HG03520 (cell line): ENCODE measurements at regions not wholly inside any gene's neighbourhood (a gene's known extent, or its start where the extent isn't known, plus 50 kb on each side); places are given as distances from the start of the nearest gene placed in this dataset.
"Not testable (repeated sequence)": the region's sequence is repeated elsewhere in the genome, so short reads cannot be mapped to it uniquely, and the experiment has no call there.

Experiments used
- ATAC-seq: cut with Tn5 transposase; IDR thresholded peaks from one replicate; pipeline ENCODE4 v1.9.1; 2021; ENCODE audit warnings: mild to moderate bottlenecking, moderate library complexity; ENCODE audit not compliant: unreplicated experiment

DNA sequence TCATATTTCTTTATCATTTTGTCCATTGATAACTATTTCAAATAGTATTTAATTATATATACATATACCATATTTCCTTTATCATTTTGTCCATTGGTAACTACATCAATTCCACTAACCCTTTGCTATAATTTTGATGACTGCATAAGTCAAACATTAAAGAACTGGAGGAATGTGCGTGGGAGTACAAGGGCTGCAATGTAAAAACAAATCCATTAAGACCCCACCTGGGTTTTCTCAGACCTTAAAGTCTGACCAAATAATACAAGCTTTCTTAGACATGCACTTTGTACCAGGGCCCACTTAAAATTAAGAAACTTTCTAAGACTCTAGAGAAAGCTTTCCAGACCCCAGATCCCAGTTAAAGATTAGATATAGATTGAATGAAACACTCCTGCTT is 1622.4 kb upstream of the PCDH10 start:
- ATAC-seq, result no peak

- no peak for ATAC-seq
These were observed 1618.0 kb upstream of the PCDH10 start for GRCh38 chr4:131531087-131531486.

DNA sequence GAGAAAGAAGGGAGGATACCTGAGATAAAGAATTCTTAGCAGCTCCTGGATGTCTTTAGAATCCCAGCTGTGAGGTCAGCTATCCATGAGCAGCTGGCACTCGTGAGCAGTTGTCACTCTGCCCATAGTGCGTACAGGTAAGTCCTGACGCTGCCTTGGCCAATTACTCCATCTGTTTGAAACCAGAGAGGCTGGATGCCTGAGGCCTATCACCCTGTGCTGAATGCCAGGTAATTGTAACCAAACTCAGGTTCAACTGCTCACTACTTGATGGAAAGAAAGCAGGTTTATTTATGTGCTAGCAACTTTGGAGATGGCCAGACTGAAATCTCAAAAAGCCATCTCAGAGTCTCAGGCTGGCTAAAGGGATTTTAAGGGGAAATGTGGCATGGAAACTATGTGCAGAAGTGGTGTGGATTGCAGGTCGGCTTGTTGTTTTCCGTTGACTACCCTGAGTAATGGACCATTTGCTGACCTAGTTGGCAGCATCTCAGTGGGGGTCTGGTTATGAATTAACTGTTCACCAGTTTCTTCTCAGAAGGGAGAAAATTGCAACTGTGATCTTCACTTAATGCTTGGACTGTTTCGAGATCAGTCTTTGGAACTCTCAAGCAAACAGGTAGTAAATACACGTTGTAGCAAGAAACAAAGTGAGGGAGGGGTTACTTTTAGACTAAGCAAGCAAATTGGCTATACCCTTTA is 1614.0 kb upstream of the PCDH10 start:
- no peak for ATAC-seq

- no peak for ATAC-seq
These were observed 1608.8 kb upstream of the PCDH10 start for GRCh38 chr4:131540256-131540655.

DNA sequence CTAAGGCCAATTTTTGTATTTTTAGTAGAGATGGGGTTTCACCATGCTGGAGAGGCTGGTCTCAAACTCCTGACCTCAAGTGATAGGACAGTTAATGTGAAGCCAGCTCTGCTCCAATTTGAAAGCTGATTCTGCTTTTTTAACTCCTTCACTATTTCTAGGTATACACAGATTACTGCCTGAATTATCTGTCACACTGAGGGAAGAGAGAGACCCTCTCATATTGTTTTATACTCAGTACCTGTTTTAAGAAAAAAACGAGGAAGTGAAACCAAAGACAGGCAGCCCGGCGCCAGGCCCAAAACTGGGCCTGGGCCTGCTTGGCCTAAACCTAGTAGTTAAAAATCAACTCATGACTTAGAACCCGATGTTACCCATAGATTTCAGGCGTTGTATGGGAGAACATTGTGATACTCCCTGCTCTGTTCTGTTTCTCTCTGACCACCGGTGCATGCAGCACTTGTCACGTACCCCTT is 1601.5 kb upstream of the PCDH10 start:
- peak; percentile 75 for ATAC-seq

- no peak for ATAC-seq
These were observed 1597.8 kb upstream of the PCDH10 start for GRCh38 chr4:131551306-131551705.

DNA sequence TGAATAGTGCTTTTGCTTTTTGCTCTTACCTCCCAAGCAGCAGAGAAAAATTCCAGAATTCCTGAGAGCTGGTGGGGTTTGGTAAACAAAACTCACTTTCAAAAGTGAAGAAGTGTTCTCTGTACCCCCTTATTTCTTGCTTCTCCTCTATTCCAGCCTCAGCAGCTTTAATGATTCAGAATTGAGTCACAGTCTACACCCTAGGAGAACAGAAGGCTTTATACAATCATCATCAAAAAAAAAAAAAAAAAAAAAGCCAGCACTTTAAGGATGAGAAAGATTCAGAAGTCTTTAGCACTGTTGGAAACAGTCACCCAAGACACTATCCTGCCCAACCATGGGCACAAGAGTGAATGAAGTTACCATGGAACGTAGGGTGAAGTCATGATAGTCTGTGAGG is 1583.1 kb upstream of the PCDH10 start:
- ATAC-seq, result no peak

- ATAC-seq, result no peak
These were observed 1564.5 kb upstream of the PCDH10 start for GRCh38 chr4:131584587-131584986.

DNA sequence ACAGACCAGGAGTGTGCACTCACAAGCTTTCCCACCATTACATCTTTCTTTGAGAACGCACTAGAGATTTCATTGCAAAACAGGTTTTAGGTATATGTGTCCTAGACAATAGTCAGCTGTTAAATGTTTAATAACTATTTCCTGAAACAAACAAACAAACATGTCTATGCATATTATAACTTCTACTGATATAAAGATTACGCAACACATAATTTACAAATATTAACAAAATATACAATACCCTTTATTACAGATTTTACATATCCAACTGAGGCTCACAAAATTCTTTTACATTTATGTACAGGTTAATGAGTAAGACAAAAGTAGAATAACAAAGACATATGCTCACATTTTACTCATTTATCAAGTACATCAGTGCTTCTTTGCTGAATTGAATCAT is 1554.0 kb upstream of the PCDH10 start:
- ATAC-seq, result no peak

DNA sequence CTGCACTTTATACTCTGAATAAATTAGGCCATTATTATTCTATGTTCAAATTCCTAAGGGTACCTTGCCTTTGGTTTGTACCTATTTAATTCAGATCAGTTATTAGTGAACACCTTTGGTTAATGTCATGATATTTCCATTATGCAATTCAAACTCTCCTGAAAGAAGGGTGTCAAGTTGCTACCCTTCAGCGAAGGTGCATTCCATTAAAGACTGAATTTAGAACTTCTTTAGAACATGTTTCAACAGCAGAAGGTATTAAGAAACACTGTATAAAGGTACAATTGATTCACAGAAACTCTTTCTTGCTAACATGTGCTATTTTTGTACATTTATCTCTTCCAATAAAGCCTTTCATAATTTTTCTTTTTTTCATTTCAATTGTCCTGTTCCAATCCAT is 1545.4 kb upstream of the PCDH10 start:
- no peak for ATAC-seq

- ATAC-seq, result no peak
These were observed 1540.1 kb upstream of the PCDH10 start for GRCh38 chr4:131609039-131609438.

- not testable (repeated sequence) for ATAC-seq
These were observed 1538.6 kb upstream of the PCDH10 start for GRCh38 chr4:131610517-131610916.

DNA sequence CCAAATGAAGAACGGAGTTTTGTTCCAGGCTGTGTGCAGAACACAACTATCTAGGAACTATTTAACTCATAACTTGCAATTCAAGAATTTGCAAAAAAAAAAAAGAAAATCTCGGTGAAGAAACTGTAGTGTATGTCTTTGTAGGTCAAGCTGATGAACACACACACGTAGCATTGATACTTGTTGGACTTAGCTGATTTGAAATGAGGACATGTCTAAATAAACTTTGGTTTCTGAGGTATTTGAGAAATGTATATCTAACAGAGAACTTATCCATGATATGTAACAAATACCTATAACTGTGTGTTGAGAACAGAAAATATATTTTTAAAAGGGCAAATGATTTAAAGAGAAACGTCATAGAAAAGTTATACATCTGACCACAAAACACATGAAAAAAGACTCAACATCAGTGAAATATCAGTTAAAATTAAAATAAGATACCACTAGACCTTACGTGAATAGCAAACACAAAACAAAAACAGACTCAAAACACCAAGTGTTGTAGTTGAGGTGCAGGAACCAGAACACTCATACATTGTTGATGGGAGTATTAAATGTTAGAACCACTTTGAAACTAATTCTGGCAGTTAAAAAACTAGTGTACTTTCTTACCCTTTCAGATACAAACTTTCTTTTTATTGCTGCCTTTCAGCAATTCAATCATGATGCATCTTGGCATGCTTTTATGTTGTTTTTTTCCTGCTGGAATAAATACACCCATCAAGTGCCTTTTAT is 1535.8 kb upstream of the PCDH10 start:
- ATAC-seq, result peak; percentile 28

DNA sequence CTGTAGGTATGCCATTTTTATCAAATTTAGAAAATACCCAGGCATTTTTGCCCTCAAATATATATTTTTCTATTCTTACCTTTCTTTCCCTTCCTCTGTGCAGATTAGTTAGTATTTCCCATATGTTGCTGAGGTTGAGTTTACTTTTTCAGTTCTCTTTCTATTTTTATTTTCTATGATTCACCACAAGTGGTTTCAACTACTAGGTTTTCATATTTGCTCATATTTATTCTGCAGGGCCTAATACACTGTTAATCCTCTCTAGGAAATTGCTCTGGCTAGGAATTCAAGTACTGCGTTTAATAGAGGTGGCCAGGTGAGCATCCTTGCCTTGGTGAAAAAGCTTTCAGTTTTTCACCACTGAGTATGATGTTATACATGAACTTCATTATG is 1535.3 kb upstream of the PCDH10 start:
- ATAC-seq, result peak; percentile 59

DNA sequence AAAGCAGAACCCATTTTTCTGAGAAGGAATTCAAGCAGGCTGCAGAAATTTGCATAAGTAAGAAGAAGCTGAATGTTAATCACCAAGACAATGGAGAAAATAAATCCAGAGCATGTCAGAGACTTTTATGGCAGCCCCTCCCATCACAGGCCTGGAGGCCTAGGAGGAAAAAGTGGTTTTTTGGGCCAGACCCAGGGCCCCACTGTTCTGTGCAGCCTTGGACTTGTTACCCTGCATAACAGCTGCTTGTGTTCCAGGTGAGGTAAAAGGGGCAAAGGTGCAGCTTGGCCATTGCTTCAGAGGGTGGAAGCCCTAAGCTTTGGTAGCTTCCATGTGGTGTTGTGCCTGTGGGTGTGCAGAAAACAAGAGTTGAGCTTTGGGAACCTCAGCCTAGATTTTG is 1516.2 kb upstream of the PCDH10 start:
- no peak for ATAC-seq

GRCh38 chr4:131635191-131635590 is 1513.9 kb upstream of the PCDH10 start:
- ATAC-seq, result no peak

DNA sequence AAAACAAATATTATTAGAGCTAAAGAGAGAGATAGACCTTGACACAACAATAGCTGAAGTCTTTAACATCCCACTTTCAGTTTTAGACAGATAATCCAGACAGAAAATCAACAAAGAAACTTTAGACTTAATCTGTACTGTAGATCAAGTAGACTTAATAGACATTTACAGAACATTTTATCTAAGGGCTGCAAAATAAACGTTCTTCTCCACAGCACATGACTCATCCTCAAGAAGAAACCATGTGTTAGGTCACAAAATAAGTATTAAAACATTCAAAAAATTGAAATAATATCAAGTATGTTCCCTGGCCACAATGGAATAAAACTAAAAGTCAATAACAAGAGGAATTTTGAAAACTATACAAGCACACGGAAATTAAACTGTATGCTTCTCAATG is 1510.3 kb upstream of the PCDH10 start:
- no peak for ATAC-seq

DNA sequence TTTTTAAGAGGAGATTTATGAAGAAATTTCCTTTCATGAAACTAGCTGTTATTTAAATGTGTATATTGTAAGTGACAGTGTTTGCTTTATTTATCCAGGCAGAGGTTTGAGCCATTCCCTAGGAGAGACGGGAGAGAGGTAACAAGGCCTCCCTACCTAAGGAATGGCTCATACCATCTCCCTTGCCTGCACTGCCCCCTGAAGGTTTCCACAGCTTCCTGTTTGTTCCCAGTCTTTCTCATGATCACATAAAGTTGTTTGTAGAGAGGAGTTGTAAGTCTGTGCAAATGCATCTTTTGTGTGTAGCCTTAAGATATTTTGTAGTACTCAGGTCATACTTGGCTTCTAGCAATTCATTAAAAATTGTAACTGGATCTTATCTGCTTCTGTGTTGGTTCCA is 1504.5 kb upstream of the PCDH10 start:
- no peak for ATAC-seq

GRCh38 chr4:131649227-131649626 is 1499.9 kb upstream of the PCDH10 start:
- ATAC-seq, result no peak

GRCh38 chr4:131650951-131651350 is 1498.1 kb upstream of the PCDH10 start:
- ATAC-seq, result no peak

DNA sequence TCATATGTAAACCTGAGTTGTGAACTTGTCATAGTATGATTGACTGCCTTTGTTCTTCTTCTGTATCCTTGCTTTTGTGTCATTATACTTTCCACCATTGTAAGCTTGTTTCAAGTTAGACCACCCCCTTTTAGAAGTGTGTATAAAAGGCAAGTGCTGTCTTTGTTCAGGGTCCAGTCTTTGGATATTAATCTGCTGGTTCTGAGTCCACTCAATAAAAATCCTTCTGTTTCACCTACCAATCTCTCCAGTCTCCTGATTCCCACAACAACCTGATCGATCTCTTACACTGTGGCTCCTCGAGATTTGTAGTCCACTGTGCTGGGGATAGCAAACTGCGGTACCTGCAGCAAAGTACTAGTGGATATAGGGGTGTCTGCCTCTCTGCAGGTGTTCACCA is 1465.8 kb upstream of the PCDH10 start:
- ATAC-seq, result not testable (repeated sequence)

DNA sequence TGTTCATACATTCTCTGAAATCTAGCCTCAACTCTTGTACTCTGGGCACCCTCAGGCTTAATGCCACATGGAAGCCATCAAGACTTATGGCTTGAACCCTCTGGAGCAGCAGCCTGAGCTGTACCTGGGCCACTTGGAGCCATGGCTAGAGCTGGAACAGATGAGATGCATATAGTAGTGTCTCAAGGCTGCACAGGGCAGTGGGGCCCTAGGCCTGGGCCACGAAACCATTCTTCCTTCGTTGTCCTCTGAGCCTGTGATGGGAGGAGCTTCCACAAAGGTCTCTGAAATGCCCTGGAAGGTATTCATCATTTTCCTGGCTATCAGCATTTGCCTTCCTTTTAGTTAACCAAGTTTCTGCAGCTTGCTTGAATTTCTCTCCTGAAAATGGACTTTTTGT is 1427.2 kb upstream of the PCDH10 start:
- ATAC-seq, result no peak
